HG03159 (cell line): ENCODE measurements at regions not wholly inside any gene's neighbourhood (a gene's known extent, or its start where the extent isn't known, plus 50 kb on each side); places are given as distances from the start of the nearest gene placed in this dataset.

Experiments
- ATAC-seq: cut with Tn5 transposase; IDR thresholded peaks from one replicate; pipeline ENCODE4 v1.9.1; 2021; ENCODE audit warnings: mild to moderate bottlenecking, moderate library complexity; ENCODE audit not compliant: unreplicated experiment

- ATAC-seq, result no peak
Observed at GRCh38 chr1:5308249-5308648, 653.8 kb downstream of the AJAP1 start.

- no peak for ATAC-seq
Observed at GRCh38 chr1:5304702-5305101, 650.3 kb downstream of the AJAP1 start.

GRCh38 chr1:5298376-5298775 is 644.0 kb downstream of the AJAP1 start:
- ATAC-seq, result no peak

GRCh38 chr1:5297886-5298239 is 643.5 kb downstream of the AJAP1 start:
- ATAC-seq, result no peak

GRCh38 chr1:5297180-5297885 is 642.9 kb downstream of the AJAP1 start:
- ATAC-seq, result no peak

GRCh38 chr1:5296557-5297179 is 642.3 kb downstream of the AJAP1 start:
- ATAC-seq, result no peak

- ATAC-seq, result no peak
Observed at GRCh38 chr1:5296095-5296494, 641.7 kb downstream of the AJAP1 start.

GRCh38 chr1:5291889-5292288 is 637.5 kb downstream of the AJAP1 start:
- ATAC-seq, result no peak

GRCh38 chr1:5287178-5288150 is 633.1 kb downstream of the AJAP1 start:
- ATAC-seq, result no peak

GRCh38 chr1:5286244-5286643 is 631.8 kb downstream of the AJAP1 start:
- no peak for ATAC-seq

- no peak for ATAC-seq
Observed at GRCh38 chr1:5274527-5274926, 620.1 kb downstream of the AJAP1 start.

- ATAC-seq, result no peak
Observed at GRCh38 chr1:5273280-5274003, 619.0 kb downstream of the AJAP1 start.

GRCh38 chr1:5272325-5272724 is 617.9 kb downstream of the AJAP1 start:
- ATAC-seq, result no peak

- no peak for ATAC-seq
Observed at GRCh38 chr1:5271264-5271663, 616.9 kb downstream of the AJAP1 start.

- no peak for ATAC-seq
Observed at GRCh38 chr1:5269901-5270300, 615.5 kb downstream of the AJAP1 start.

GRCh38 chr1:5267603-5268235 is 613.3 kb downstream of the AJAP1 start:
- ATAC-seq, result no peak

- ATAC-seq, result no peak
Observed at GRCh38 chr1:5265438-5266075, 611.1 kb downstream of the AJAP1 start.

- ATAC-seq, result no peak
Observed at GRCh38 chr1:5264476-5264875, 610.1 kb downstream of the AJAP1 start.

- no peak for ATAC-seq
Observed at GRCh38 chr1:5256793-5257192, 602.4 kb downstream of the AJAP1 start.

GRCh38 chr1:5254975-5255374 is 600.6 kb downstream of the AJAP1 start:
- no peak for ATAC-seq
